ENCODE measurements at regions not wholly inside any gene's neighbourhood (a gene's known extent, or its start where the extent isn't known, plus 50 kb on each side); places are given as distances from the start of the nearest gene placed in this dataset.

- TF ChIP-seq CTCF (conservative IDR thresholded peaks at IDR 0.05; ENCODE audit: low read depth, low read length) (no peak), SMC3 (IDR thresholded peaks at IDR 0.05; ENCODE audit: low read depth, low read length) (no peak), RAD21 (IDR thresholded peaks at IDR 0.05; ENCODE audit: low read length) (no peak)
Observed at GRCh38 chr13:22925881-22926747, 254.7 kb upstream of the SGCG start.
